HepG2 (cell line): ENCODE measurements at regions not wholly inside any gene's neighbourhood (a gene's known extent, or its start where the extent isn't known, plus 50 kb on each side); places are given as distances from the start of the nearest gene placed in this dataset.

Experiments
- ATAC-seq: fragments of 200-7000 bp; cut with Tn5 transposase; 3 replicates; pipeline ENCODE4 v1.9.1; 2020; ENCODE audit warnings: mild to moderate bottlenecking, moderate library complexity
- BruUV-seq: library from RNA; stranded (reverse); fragments of 400-500 nt; replicated peaks from 2 replicates; lab custom pipeline; 2021; lab: Mats Ljungman, UMichigan
- CTCF ChIA-PET: fragments of 300-600 bp; formaldehyde crosslinking; extraction: SDS; loops from one replicate; lab custom pipeline; 2021; ENCODE audit warnings: low total read pairs, inconsistent platforms, low intra/inter-chr PET ratio; lab: Yijun Ruan, JAX
- POLR2A ChIA-PET: fragments of 350-600 bp; sonication (Branson Sonifier 250); formaldehyde crosslinking; loops from one replicate; lab custom pipeline; 2020; ENCODE audit warnings: antibody characterized with exemption, inconsistent platforms; lab: Yijun Ruan, JAX
- DNase-seq: peaks from one replicate; pipeline ENCODE4 v3.0.0-alpha.2; 2015; ENCODE audit warnings: low spot score
- FAIRE-seq: peaks from 3 replicates; lab custom pipeline; 2011; peaks lifted over from hg19 to GRCh38; lab: Jason Lieb, UNC
- H2AFZ ChIP-seq: one replicate; pipeline ENCODE4 v1.6.1; 2011; ENCODE audit warnings: low read length, inconsistent platforms
- H3K27ac ChIP-seq: fragments of 300-600 bp; 3 replicates; pipeline ENCODE4 v1.8.0; 2011; ENCODE audit warnings: mixed run types, mild to moderate bottlenecking, mixed read lengths, low read length, inconsistent platforms; ENCODE audit not compliant: insufficient read depth; ENCODE audit errors: extremely low read length
- H3K27me3 ChIP-seq, 2 experiments: fragments of 200-600 bp in 1 of 2; 2 replicates in 1 of 2; 3 replicates in 1 of 2; pipeline versions ENCODE4 v1.6.0 to v1.8.0; 2011; ENCODE audit warnings: low read length in 2 of 2, mild to moderate bottlenecking in 2 of 2, moderate library complexity in 2 of 2, inconsistent platforms in 1 of 2; ENCODE audit not compliant: insufficient read depth in 2 of 2, control insufficient read depth in 1 of 2
- H3K36me3 ChIP-seq, 2 experiments: fragments of 200-600 bp in 1 of 2; replicated peaks in 1 of 2; 2 replicates in 1 of 2; 3 replicates in 1 of 2; pipeline versions ENCODE4 v1.5.1 to v1.8.0; 2011; ENCODE audit warnings: low read length in 2 of 2, inconsistent platforms in 1 of 2; ENCODE audit not compliant: insufficient read depth in 2 of 2, control insufficient read depth in 1 of 2
- H3K4me1 ChIP-seq: 2 replicates; pipeline ENCODE4 v1.5.1; 2012; ENCODE audit warnings: low read length, inconsistent platforms; ENCODE audit not compliant: insufficient read depth
- H3K4me2 ChIP-seq: 2 replicates; pipeline ENCODE4 v1.6.0; 2011; ENCODE audit warnings: low read depth, low read length, inconsistent platforms
- H3K4me3 ChIP-seq, 3 experiments: fragments of 200-600 bp in 1 of 3; sonication (generic), shearing (Covaris generic) in 1 of 3; replicated peaks in 1 of 3; 2 replicates each; pipeline ENCODE4 v1.5.1; 2011 to 2016; ENCODE audit warnings: low read length in 3 of 3, inconsistent platforms in 2 of 3, low read depth in 2 of 3, mild to moderate bottlenecking in 2 of 3, control low read depth in 1 of 3, mixed read lengths in 1 of 3; ENCODE audit not compliant: insufficient read depth in 1 of 3
- H3K79me2 ChIP-seq: one replicate; pipeline ENCODE4 v1.6.1; 2011; ENCODE audit warnings: low read length, inconsistent platforms; ENCODE audit not compliant: insufficient read depth
- H3K9ac ChIP-seq: 2 replicates; pipeline ENCODE4 v1.6.0; 2011; ENCODE audit warnings: mild to moderate bottlenecking, low read depth, low read length, inconsistent platforms; ENCODE audit not compliant: insufficient read depth
- H3K9me3 ChIP-seq: 2 replicates; pipeline ENCODE4 v1.5.1; 2012; ENCODE audit warnings: mild to moderate bottlenecking, low read length
- H4K20me1 ChIP-seq: 2 replicates; pipeline ENCODE4 v1.6.0; 2011; ENCODE audit warnings: inconsistent platforms, mild to moderate bottlenecking, low read length, moderate library complexity; ENCODE audit not compliant: insufficient read depth
- CC2D1A ChIP-seq: sonication (generic); formaldehyde crosslinking; IDR thresholded peaks from 2 replicates; pipeline ENCODE4 v1.8.1; 2023; ENCODE audit warnings: mild to moderate bottlenecking, missing genetic modification reagents
- CEBPG ChIP-seq: IDR thresholded peaks from 2 replicates; pipeline ENCODE4 v1.6.1; 2016
- HMG20A ChIP-seq: IDR thresholded peaks from 2 replicates; pipeline ENCODE4 v1.6.1; 2016; ENCODE audit warnings: borderline replicate concordance
- MIER2 ChIP-seq: IDR thresholded peaks from 2 replicates; pipeline ENCODE4 v1.6.1; 2016; ENCODE audit warnings: missing biosample characterization, missing genetic modification reagents
- TAF1 ChIP-seq: sonication (generic); formaldehyde crosslinking; IDR thresholded peaks from 2 replicates; pipeline ENCODE4 v1.4.0; 2020; ENCODE audit warnings: missing genetic modification reagents
- TOPORS ChIP-seq: sonication (generic); formaldehyde crosslinking; IDR thresholded peaks from 2 replicates; pipeline ENCODE4 v1.8.0; 2023; ENCODE audit warnings: mild to moderate bottlenecking, missing genetic modification reagents
- YEATS4 ChIP-seq: sonication (generic); formaldehyde crosslinking; IDR thresholded peaks from 2 replicates; pipeline ENCODE4 v1.4.0; 2020; ENCODE audit warnings: missing genetic modification reagents, borderline replicate concordance
- ZFP36L2 ChIP-seq: sonication (generic); formaldehyde crosslinking; IDR thresholded peaks from 2 replicates; pipeline ENCODE4 v1.4.0; 2020; ENCODE audit warnings: missing genetic modification reagents
- WGBS: methylation state at CpG from one replicate; pipeline ENCODE4 v1.1.6; 2017; ENCODE audit warnings: low lambda C conversion rate; 5-methylcytosine and 5-hydroxymethylcytosine counted together
- in situ Hi-C: cut with HindIII; loops from 2 replicates; pipeline ENCODE4 v1.10.0; 2017; ENCODE audit warnings: low pct_unique_long_range_greater_than_20kb; ENCODE audit not compliant: extremely low pct_ligation_motif_present
- intact Hi-C: fragments of 100-400 bp; cut with micrococcal nuclease; formaldehyde crosslinking; loops from one replicate; pipeline ENCODE4 v1.10.0; 2022; ENCODE audit not compliant: unreplicated experiment
- TF ChIP-seq, protein P1 (sequence below): sonication (generic); formaldehyde crosslinking; IDR thresholded peaks from 2 replicates; pipeline ENCODE4 v1.8.1; 2023; ENCODE audit warnings: missing genetic modification reagents, mild to moderate bottlenecking, borderline replicate concordance
- TF ChIP-seq, protein P2 (sequence below): fragments of 450-650 bp; IDR thresholded peaks from 2 replicates; pipeline ENCODE4 v1.6.1; 2017

DNA sequence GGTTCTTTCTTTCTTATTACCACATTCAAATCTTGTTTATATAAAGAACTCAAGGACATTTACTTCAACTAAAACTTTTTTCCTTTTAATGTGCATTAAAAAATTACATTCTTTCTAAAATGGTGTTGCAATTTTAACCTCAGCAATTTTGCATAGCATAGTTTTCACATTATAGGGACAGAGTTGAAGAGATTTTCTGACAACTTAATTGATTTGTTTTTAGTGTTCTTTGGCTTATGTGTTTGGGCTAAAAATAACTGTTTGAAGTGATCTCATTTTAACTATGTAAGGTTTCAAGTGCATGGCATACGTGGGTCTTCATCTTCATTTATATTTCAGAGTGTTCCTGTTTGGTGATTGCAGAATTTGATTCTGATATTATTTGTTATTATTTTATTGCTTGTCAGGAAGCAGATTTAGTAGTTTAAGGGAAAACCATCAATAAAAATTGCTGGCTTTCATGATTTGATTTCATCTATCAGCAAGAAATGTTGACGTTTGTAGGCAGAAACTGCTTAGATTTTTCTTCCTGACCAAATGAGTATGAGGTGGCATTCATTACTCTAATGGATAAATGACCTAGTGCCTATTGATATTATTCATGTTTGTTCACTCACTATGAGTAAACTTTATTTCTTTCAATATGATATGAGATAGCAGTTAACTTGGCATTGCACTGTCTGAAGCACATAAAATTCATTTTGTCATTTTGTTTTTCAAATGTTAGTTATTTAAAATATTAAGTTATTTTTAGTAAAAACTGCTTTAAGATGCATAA lies 398.4 kb downstream of the NUP35 start:
- FAIRE-seq: no peak
- ATAC-seq: no peak
- H3K9me3 ChIP-seq: no peaks in the 10 kb centered on the region
- under 1% methylated on average over 2 of the region's 2 CpGs for WGBS
- no peaks in the 10 kb centered on the region for H3K27me3 ChIP-seq
- no peak overlapping the region for H3K4me3 ChIP-seq
- POLR2A ChIA-PET: no interaction called here
- CTCF ChIA-PET: no interaction called here
- TF ChIP-seq, protein P1, sequence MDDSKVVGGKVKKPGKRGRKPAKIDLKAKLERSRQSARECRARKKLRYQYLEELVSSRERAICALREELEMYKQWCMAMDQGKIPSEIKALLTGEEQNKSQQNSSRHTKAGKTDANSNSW (CRISPR knock-in tag): no peak
- TF ChIP-seq, protein P2, sequence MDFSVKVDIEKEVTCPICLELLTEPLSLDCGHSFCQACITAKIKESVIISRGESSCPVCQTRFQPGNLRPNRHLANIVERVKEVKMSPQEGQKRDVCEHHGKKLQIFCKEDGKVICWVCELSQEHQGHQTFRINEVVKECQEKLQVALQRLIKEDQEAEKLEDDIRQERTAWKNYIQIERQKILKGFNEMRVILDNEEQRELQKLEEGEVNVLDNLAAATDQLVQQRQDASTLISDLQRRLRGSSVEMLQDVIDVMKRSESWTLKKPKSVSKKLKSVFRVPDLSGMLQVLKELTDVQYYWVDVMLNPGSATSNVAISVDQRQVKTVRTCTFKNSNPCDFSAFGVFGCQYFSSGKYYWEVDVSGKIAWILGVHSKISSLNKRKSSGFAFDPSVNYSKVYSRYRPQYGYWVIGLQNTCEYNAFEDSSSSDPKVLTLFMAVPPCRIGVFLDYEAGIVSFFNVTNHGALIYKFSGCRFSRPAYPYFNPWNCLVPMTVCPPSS: no peak
- TF ChIP-seq ZFP36L2 (CRISPR knock-in tag): no peak
- TF ChIP-seq MIER2 (CRISPR knock-in tag): no peak
- no peak for TF ChIP-seq HMG20A (CRISPR knock-in tag)
- TF ChIP-seq TOPORS (CRISPR knock-in tag): no peak
- no peak for TF ChIP-seq TAF1 (CRISPR knock-in tag)
- no peak for TF ChIP-seq CEBPG (CRISPR knock-in tag)
- TF ChIP-seq YEATS4 (CRISPR knock-in tag): no peak
- TF ChIP-seq CC2D1A (CRISPR knock-in tag): no peak
- H2AFZ ChIP-seq: no peak overlapping the region
- no peak overlapping the region for H3K27ac ChIP-seq
- no peaks in the 10 kb centered on the region for H3K4me1 ChIP-seq
- no TSS peak for BruUV-seq
- H3K9ac ChIP-seq: no peak overlapping the region
- no peaks in the 10 kb centered on the region for H4K20me1 ChIP-seq
- no peaks in the 10 kb centered on the region for H3K36me3 ChIP-seq
- in situ Hi-C loops (no loop called here), intact Hi-C loops (no loop called here)
- no peak overlapping the region for H3K4me2 ChIP-seq
- no peaks in the 10 kb centered on the region for H3K79me2 ChIP-seq
- DNase-seq: no peak
